A549 (cell line): ENCODE measurements at regions not wholly inside any gene's neighbourhood (a gene's known extent, or its start where the extent isn't known, plus 50 kb on each side); places are given as distances from the start of the nearest gene placed in this dataset.

Experiments
- ATAC-seq, 2 experiments: fragments of 200-7000 bp in 1 of 2; fragments of >200 bp in 1 of 2; cut with Nextera tagmentation in 1 of 2; cut with Tn5 transposase in 1 of 2; 3 replicates each; pipeline versions ENCODE4 v1.8.0 to v1.9.1; 2018 to 2020; ENCODE audit warnings: mild to moderate bottlenecking in 1 of 2, moderate library complexity in 1 of 2
- CTCF ChIA-PET: fragments of 300-600 bp; sonication (Branson Sonifier 250); formaldehyde crosslinking; extraction: SDS; loops from one replicate; lab custom pipeline; 2021; ENCODE audit warnings: antibody characterized with exemption, inconsistent platforms; lab: Yijun Ruan, JAX
- POLR2A ChIA-PET: fragments of 350-600 bp; formaldehyde crosslinking; extraction: SDS; loops from one replicate; lab custom pipeline; 2021; ENCODE audit warnings: antibody characterized with exemption, inconsistent platforms; lab: Yijun Ruan, JAX
- DNase-seq, 2 experiments: peaks; one replicate each; pipeline versions ENCODE4 v3.0.0 to v3.0.0-alpha.2; 2011 to 2016; ENCODE audit warnings: low read depth in 1 of 2, low spot score in 1 of 2
- FAIRE-seq: peaks from 2 replicates; lab custom pipeline; 2011; peaks lifted over from hg19 to GRCh38; lab: Jason Lieb, UNC
- H3K27ac ChIP-seq, 2 experiments: fragments of >200 bp; sonication (Bioruptor Twin); formaldehyde crosslinking; 3 replicates each; pipeline ENCODE4 v1.5.1; 2016 to 2017
- H3K4me1 ChIP-seq: fragments of >200 bp; sonication (Bioruptor Twin); formaldehyde crosslinking; 3 replicates; pipeline ENCODE4 v1.6.1; 2016
- H3K4me2 ChIP-seq: fragments of >200 bp; sonication (Bioruptor Twin); formaldehyde crosslinking; 3 replicates; pipeline ENCODE4 v1.6.1; 2016
- H3K4me3 ChIP-seq: fragments of >200 bp; sonication (Bioruptor Twin); formaldehyde crosslinking; 3 replicates; pipeline ENCODE4 v1.5.1; 2016
- H3K9me3 ChIP-seq: fragments of >200 bp; sonication (Bioruptor Twin); formaldehyde crosslinking; 3 replicates; pipeline ENCODE4 v1.6.1; 2016
- CBX2 ChIP-seq: fragments of 200-600 bp; sonication (generic); IDR thresholded peaks from 2 replicates; pipeline ENCODE4 v1.6.1; 2016; ENCODE audit warnings: low read depth, mild to moderate bottlenecking, borderline replicate concordance
- EHF ChIP-seq: fragments of 250-450 bp; sonication (Bioruptor Pico); IDR thresholded peaks from 2 replicates; pipeline ENCODE4 v1.5.0; 2020; ENCODE audit warnings: mild to moderate bottlenecking
- ELK1 ChIP-seq: fragments of 150-350 bp; IDR thresholded peaks from 2 replicates; pipeline ENCODE4 v1.6.1; 2014; ENCODE audit warnings: low read depth, mild to moderate bottlenecking, low read length
- FOXS1 ChIP-seq: fragments of 250-450 bp; sonication (Bioruptor Pico); IDR thresholded peaks from 2 replicates; pipeline ENCODE4 v1.5.0; 2020; ENCODE audit warnings: mild to moderate bottlenecking, moderate library complexity
- HES2 ChIP-seq: fragments of >200 bp; sonication (Bioruptor Twin); formaldehyde crosslinking; IDR thresholded peaks from 2 replicates; pipeline ENCODE4 v1.6.1; 2016
- HEYL ChIP-seq: fragments of 250-450 bp; sonication (Bioruptor Pico); IDR thresholded peaks from 2 replicates; pipeline ENCODE4 v1.8.0; 2021; ENCODE audit warnings: mild to moderate bottlenecking, moderate library complexity
- HMGXB4 ChIP-seq: fragments of 250-450 bp; sonication (Bioruptor Pico); IDR thresholded peaks from 2 replicates; pipeline ENCODE4 v1.5.0; 2021; ENCODE audit warnings: mild to moderate bottlenecking, moderate library complexity, borderline replicate concordance
- HOXA7 ChIP-seq: fragments of 250-450 bp; sonication (Bioruptor Pico); IDR thresholded peaks from 2 replicates; pipeline ENCODE4 v1.5.0; 2020; ENCODE audit warnings: mild to moderate bottlenecking, moderate library complexity
- HOXB5 ChIP-seq: fragments of 250-450 bp; sonication (Bioruptor Pico); IDR thresholded peaks from 2 replicates; pipeline ENCODE4 v1.5.0; 2020; ENCODE audit warnings: mild to moderate bottlenecking, moderate library complexity
- JUN ChIP-seq, 2 experiments: fragments of >200 bp; sonication (Bioruptor Twin); formaldehyde crosslinking; IDR thresholded peaks; 2 replicates in 1 of 2; 3 replicates in 1 of 2; pipeline ENCODE4 v1.6.1; 2016 to 2017
- MAFK ChIP-seq: fragments of 450-650 bp; IDR thresholded peaks from 2 replicates; pipeline ENCODE4 v1.6.1; 2014; ENCODE audit not compliant: partially characterized antibody
- MAZ ChIP-seq: fragments of 150-350 bp; IDR thresholded peaks from 2 replicates; pipeline ENCODE4 v1.6.1; 2014; ENCODE audit warnings: antibody characterized with exemption, low read depth, low read length, borderline replicate concordance
- MYC ChIP-seq: IDR thresholded peaks from 2 replicates; pipeline ENCODE4 v1.6.1; 2012; ENCODE audit warnings: mild to moderate bottlenecking, inconsistent platforms, low read length, improper control_type of control experiment, borderline replicate concordance
- NPAS2 ChIP-seq: fragments of 250-450 bp; sonication (Bioruptor Pico); IDR thresholded peaks from 2 replicates; pipeline ENCODE4 v1.8.0; 2022; ENCODE audit warnings: mild to moderate bottlenecking, moderate library complexity, borderline replicate concordance
- NR3C1 ChIP-seq: fragments of >200 bp; sonication (Bioruptor Twin); formaldehyde crosslinking; IDR thresholded peaks from 3 replicates; pipeline ENCODE4 v1.6.1; 2017
- RARB ChIP-seq: fragments of 250-450 bp; sonication (Bioruptor Pico); IDR thresholded peaks from 2 replicates; pipeline ENCODE4 v1.8.0; 2021; ENCODE audit warnings: mild to moderate bottlenecking, moderate library complexity
- RCOR1 ChIP-seq: fragments of 150-350 bp; IDR thresholded peaks from 2 replicates; pipeline ENCODE4 v1.6.1; 2014; ENCODE audit warnings: antibody characterized with exemption, low read length, low read depth
- RNF2 ChIP-seq: fragments of 200-600 bp; sonication (generic); IDR thresholded peaks from 2 replicates; pipeline ENCODE4 v1.6.1; 2016; ENCODE audit warnings: low read depth, mild to moderate bottlenecking, antibody characterized with exemption, moderate library complexity, borderline replicate concordance
- SREBF2 ChIP-seq: fragments of 450-650 bp; IDR thresholded peaks from 2 replicates; pipeline ENCODE4 v1.6.1; 2014; ENCODE audit warnings: mild to moderate bottlenecking, moderate library complexity
- USF2 ChIP-seq: fragments of 450-650 bp; IDR thresholded peaks from 2 replicates; pipeline ENCODE4 v1.6.1; 2014; ENCODE audit warnings: antibody characterized with exemption
- ZNF302 ChIP-seq: fragments of 250-450 bp; sonication (Bioruptor Pico); IDR thresholded peaks from 2 replicates; pipeline ENCODE4 v1.9.0; 2021; ENCODE audit warnings: inconsistent platforms, mild to moderate bottlenecking, moderate library complexity
- ZSCAN20 ChIP-seq: fragments of 250-450 bp; sonication (Bioruptor Pico); IDR thresholded peaks from 2 replicates; pipeline ENCODE4 v1.8.0; 2022; ENCODE audit warnings: mild to moderate bottlenecking, moderate library complexity
- WGBS: methylation state at CpG from one replicate; pipeline ENCODE4 v1.1.6; 2017; ENCODE audit errors: missing lambda C conversion rate; 5-methylcytosine and 5-hydroxymethylcytosine counted together

GRCh38 chr18:38458698-38459097 lies 893.1 kb upstream of the CELF4 start:
- TF ChIP-seq SREBF2 (no peak), NR3C1 (no peak)
- ATAC-seq (no peak), FAIRE-seq (no peak), DNase-seq (no peak)
- no peak overlapping the region for H3K4me2 ChIP-seq
- H3K9me3 ChIP-seq: no peaks in the 10 kb centered on the region
- WGBS: 6% methylated on average over 3 of the region's 3 CpGs
- no peaks in the 10 kb centered on the region for H3K4me1 ChIP-seq
- no peak overlapping the region for H3K4me3 ChIP-seq
- ChIA-PET CTCF (no interaction called here), POLR2A (no interaction called here)
- no peak overlapping the region for H3K27ac ChIP-seq

- H3K4me1 ChIP-seq: no peaks in the 10 kb centered on the region
- no peaks in the 10 kb centered on the region for H3K9me3 ChIP-seq
- WGBS: 3% methylated on average over 5 of the region's 5 CpGs
- ATAC-seq (no peak), FAIRE-seq (no peak), DNase-seq (no peak)
- no peak overlapping the region for H3K4me3 ChIP-seq
- no peak for TF ChIP-seq HMGXB4 (CRISPR knock-in tag)
- POLR2A ChIA-PET: no interaction called here
- H3K4me2 ChIP-seq: no peak overlapping the region
- no peak overlapping the region for H3K27ac ChIP-seq
- CTCF ChIA-PET: no interaction called here
Observed at GRCh38 chr18:38456253-38456652, 890.7 kb upstream of the CELF4 start.

- Histone ChIP-seq H3K4me2 (no peak overlapping the region), H3K4me3 (no peak overlapping the region), H3K27ac (no peak overlapping the region), H3K9me3 (no peaks in the 10 kb centered on the region), H3K4me1 (no peaks in the 10 kb centered on the region)
- 35% methylated on average over 1 of the region's 1 CpG for WGBS
- DNase-seq (no peak), ATAC-seq (no peak), FAIRE-seq (no peak)
- no peak for TF ChIP-seq HOXB5 (CRISPR knock-in tag)
- no peak for TF ChIP-seq RCOR1
- TF ChIP-seq FOXS1 (CRISPR knock-in tag): no peak
- TF ChIP-seq ZNF302: no peak
- TF ChIP-seq ZSCAN20: no peak
- no peak for TF ChIP-seq MYC
- no peak for TF ChIP-seq MAZ
- no peak for TF ChIP-seq HOXA7 (CRISPR knock-in tag)
- no peak for TF ChIP-seq HMGXB4 (CRISPR knock-in tag)
- no peak for TF ChIP-seq CBX2
- TF ChIP-seq EHF (CRISPR knock-in tag): no peak
- TF ChIP-seq HES2: no peak
- no peak for TF ChIP-seq JUN (IDR thresholded peaks at IDR 0.05)
- no peak for TF ChIP-seq HEYL (CRISPR knock-in tag)
- TF ChIP-seq RARB (CRISPR knock-in tag): no peak
- ChIA-PET POLR2A (no interaction called here), CTCF (no interaction called here)
Observed at GRCh38 chr18:38454764-38455469, 889.3 kb upstream of the CELF4 start.

GRCh38 chr18:38453880-38454279 lies 888.3 kb upstream of the CELF4 start:
- no peak for ATAC-seq
- Histone ChIP-seq H3K4me2 (no peak overlapping the region), H3K9me3 (no peaks in the 10 kb centered on the region), H3K4me3 (no peak overlapping the region)
- WGBS: 19% methylated on average over 5 of the region's 5 CpGs
- TF ChIP-seq USF2 (no peak), HES2 (no peak), RARB (CRISPR knock-in tag) (no peak), NPAS2 (no peak), CBX2 (no peak), NR3C1 (no peak), RNF2 (no peak), MAFK (no peak), HEYL (CRISPR knock-in tag) (no peak), ELK1 (no peak)
- TF ChIP-seq, all 56 proteins: peak for 0
- ChIA-PET CTCF (no interaction called here), POLR2A (no interaction called here)
- DNase-seq: no peak
- H3K4me1 ChIP-seq: no peaks in the 10 kb centered on the region
- no peak overlapping the region for H3K27ac ChIP-seq
- no peak for FAIRE-seq
